ENCODE measurements at regions not wholly inside any gene's neighbourhood (a gene's known extent, or its start where the extent isn't known, plus 50 kb on each side); places are given as distances from the start of the nearest gene placed in this dataset.
"Not testable (repeated sequence)": the region's sequence is repeated elsewhere in the genome, so short reads cannot be mapped to it uniquely, and the experiment has no call there.

DNA sequence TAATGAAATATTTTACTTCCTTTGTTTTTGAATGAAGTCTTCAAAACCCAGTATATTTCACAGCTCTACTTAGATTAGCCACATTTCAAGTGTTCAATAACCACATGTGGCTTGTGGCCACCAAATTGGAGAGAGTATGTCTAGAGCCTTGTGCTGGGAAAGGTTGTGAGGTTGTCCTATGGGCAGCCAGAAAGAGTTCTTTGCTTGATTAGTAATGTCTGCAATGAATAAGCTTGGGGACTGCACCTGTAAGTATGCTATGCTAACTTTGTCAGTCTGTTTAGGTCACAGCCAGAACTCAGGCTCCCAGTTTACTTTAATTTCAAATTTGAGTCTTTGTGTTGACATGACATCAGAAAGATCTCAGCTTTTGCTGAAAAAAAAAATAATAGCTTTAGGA, 294.9 kb upstream of the SOX14 start:
- DNase-seq = no peak

DNA sequence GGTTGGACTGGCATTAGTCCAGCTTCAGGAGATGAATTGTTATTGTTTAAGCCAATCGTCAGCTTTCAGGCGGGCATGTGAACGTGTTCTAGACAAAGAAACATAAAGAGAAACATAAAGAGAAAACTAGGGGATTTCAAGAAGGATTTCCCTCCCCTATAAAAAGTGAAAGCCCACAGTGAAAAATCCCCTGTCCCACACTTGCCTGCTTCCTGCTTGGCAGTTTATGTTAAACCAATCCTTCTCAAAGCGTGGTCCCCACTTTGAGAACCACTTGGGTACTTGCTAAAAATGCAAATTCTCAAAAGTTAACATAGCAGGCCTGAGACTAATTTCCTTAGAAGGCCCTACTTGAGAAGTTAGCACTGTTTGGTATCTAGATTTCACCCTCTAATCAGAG, 293.0 kb upstream of the SOX14 start:
- DNase-seq = no peak

DNA sequence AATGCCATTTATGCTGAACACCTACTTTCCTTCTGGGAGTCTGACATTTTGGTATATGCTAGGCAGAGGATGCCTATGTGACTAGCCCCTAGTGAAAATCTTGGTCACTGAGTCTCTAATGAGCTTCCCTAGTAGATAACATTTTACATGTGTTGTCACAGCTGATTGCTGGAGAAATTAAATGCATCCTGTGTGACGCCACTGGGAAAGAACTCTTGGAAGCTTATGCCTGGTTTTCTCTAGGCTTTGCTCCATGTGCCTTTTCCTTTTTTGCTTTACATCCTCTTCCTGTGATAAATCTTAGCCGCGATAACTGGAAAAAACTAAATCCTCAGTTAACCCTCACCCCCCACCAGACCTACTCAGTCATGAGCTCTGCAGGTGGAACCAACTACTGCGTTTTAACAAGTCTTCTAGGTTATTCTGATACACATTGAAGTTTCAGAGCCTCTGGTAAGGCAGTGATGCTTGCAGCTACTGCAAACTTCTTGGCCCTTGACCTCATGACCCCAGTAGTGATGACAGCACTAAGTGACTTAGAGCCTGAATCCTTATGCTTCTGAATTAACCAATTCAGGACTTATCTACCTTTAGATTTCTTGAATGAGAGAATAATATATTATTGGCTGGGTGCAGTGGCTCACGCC, 292.4 kb upstream of the SOX14 start:
- no peak for DNase-seq

DNA sequence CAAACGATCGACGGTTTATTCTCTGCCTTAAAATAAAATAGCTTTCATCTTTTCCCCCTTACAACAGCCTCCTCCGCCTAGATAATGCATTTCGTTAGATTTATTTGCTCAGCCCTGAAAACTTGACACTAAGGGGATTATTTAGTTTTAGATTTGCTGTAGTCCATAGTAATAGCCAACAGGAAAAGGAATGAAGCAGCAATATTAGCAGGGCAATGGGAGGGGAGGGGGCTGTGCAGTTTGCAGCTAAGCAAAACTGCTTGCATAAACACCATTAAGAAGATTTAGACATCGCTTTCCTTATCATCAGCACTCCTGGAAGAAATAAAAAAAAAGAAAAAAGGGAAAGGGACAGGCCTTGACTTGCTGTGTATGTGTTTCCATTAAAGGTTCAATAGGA, 286.5 kb upstream of the SOX14 start:
- no peak for DNase-seq

DNA sequence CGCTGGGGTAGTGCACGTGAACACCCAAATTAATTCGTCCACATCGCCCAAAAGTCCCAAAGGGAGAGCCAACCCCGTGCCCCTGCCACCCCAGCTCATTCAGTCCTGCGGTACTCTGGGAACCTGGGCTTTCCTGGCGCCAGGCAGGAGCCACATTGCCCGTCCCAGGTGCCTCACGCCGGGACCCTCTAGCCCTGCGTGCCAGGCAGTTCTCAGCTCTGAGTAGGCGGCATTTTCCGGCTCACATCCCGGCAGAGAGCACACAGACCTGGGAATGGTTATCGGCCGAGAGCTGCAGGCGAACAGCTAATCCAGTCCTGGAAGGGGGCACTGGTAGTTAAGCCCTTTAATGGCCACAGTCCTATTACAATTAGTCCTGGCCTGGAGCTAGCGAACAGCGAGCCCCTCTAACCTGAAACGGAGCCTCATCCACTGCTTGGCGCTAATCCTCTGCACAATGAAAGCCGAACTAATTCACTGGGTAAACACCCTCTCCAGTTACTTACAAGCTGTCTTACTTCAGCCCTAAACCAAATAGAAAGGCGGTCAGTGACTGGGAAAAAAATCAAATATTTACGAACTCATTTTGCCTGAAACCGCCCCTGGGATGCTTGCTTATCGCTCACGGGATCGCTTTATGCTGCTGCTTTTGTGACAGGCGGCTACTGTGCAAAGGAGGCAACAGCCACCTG, 254.6 kb upstream of the SOX14 start:
- DNase-seq = no peak

DNA sequence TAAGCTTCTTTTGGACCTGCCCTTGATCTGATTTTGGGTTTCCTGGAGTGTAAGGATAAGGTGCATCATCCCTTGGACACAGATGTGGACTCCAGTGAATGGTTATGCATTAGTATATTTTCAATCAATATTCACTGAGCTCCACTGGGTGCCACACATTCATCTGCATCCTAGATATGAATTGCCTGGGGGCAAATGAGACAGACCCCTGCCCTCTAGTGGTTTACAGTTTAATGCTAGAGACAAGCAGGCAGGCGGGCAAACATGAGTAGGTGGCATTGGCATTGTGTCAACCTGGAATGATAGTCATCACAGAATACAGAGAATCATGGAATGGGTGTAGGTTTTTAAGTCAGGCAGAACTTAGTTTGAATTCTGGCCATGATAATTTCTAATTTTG, 252.5 kb upstream of the SOX14 start:
- DNase-seq = no peak

DNA sequence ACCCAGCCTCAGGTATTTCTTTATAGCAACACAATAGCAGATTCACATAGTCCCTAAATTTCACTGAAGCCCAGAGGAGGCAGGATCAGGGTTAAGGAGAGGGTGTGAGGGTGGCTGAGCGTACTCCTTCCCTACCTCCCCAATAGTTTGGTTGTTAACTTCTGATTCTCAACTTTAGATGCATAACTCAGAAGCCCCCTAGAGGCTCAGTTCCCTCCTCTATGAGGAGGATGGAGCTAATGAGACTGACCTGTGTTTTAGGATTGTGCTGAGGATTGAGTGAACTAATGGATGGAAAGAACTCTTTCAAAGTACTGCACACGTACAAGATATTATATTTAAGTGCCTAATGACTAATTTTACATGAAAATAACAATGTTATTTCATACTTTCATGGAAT, 249.3 kb upstream of the SOX14 start:
- DNase-seq = no peak

DNA sequence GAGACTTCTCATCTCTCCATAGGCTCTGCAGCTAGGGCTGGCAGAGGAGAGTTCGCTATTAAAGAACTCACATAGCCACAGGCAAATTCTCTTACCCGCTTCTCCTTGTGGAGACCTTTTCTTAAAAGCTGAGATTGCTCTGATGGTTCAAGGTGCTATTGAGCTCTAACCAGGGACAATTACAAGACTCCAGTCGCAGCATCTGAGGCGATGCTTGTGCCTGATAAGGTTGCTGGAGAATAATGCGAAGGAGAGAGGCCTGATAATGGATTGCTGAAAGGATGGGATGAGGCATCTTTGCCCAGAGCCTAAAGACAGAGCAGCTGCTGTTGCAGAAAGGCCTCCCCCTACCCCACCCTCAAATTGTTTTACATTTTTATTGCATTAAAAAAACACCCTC, 244.5 kb upstream of the SOX14 start:
- DNase-seq = no peak

DNA sequence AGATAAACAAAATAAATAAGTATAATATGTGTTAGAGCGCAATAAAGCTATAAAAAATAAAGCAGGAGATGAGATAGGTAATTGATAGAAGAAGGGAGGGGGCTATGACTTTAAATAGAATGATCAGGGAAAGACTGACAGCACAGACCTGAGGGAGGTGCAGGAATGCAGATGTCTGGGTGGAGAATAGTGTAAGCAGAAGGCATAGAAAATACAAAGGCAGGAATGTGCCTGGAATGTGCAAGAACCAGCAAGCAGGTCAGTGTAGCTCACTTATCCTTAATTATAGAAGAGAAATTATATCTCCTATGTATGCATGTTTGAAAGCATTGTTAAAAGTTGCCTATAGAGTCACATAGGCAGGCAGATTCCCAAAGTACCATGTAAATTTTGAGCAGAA, 239.4 kb upstream of the SOX14 start:
- no peak for DNase-seq

DNA sequence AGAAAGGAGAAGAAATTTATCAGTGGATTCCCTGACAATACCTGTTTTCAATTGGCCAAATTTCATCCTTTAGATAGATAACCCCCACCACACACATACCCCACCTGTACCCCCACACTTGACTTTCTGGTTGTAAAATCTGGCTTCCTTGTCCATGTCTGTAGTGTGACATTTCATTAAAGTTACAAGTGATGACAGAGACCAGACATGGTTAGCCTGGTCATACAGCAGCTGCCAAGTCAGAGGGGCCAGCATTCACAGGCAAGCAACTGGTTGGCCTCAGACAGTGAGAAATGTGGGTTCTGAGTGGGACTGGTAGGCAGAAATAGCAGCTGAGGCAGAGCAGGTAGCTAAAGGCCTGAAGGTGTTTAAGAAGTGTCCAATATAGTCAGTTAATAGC, 238.6 kb upstream of the SOX14 start:
- no peak for DNase-seq

DNA sequence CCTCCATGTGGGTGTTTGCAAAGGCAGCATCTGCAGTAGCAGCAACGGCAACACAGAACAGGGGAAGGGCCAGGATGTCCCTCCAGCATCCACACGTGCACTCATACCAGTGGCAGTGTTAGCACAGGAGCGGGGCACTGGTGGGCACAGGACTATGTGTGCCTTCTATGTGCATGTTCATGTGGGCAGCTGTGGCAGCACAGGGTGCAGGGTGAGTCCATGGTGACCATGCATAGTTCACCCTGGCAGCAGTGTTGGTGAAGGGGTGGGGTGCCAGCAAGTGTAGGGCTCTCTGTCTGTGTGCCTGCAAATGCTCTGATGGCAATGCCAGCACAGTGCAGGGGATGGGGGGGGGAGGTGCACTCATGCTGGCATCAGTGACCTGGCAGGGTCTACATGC, 222.1 kb upstream of the SOX14 start:
- DNase-seq = no peak

DNA sequence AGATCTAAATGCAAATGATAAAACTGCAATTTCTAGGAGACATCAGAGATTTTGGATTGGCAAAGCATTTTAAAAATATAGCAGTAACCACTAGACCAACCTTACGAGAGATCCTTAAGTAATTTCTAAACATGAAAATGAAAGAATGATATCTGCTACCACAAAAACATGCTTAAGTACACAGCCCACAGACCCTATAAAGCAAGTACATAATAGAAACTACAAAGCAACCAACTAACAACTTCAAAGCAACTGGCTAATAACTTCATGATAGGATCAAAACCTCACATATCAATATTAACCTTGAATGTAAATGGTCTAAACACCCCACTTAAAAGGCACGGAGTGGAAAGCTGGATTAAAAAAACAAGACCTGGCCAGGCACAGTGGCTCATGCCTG, 209.9 kb upstream of the SOX14 start:
- no peak for DNase-seq

DNA sequence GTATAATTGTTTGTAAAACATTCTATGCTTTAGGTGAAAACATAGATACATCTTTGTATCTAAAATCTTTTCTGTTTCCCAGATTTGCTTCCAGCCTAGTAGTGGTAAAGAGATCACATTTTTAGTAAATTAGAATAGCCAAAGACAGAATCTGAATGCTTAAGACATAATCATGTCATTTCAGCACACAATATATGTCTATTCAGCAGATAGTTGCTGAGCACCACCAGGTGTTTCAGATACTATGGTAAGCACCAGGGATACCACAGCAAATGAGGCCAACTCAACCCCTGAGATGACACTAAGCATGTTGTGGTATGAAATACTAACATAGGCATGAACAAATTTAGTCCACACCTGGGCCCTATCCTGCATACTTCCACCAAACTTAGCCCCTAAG, 195.2 kb upstream of the SOX14 start:
- no peak for DNase-seq

DNA sequence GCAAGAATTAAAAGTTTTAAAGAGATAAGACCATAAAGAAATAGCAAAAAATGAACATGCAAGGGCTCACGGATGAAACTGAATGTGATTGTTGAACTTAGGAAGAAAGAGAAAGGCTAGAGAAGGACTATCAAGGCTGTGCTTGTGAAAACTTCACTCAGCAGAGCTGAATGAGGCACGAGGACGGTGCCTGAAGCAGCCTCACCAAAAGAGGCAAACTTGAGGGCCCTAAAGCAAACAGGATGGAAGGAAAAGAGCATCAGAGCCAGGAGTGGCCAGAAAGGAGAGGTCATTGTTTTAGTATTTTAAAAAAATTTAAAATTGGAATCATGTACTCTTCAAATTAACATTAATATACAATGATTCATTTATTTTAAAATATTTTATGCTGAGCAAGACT, 191.2 kb upstream of the SOX14 start:
- DNase-seq = no peak

DNA sequence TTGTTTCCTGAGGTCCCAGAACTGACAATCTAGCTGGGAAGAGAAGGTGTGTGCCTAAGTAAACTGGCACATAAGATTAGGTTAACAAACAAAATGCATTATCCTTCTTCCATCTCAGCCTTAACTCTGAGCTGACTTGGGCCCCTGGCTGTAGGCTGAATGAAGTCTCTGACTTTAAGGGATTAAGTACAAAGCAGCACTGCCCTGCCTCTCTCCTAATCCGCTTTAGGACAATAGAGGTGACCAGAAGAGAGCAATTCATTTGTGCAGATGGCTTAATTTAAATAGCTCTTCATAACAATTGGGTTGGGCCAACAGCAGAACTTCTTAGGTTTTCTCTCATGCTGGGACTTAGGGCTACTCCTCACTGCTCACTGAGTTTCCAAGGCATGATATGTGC, 181.6 kb upstream of the SOX14 start:
- DNase-seq = no peak

DNA sequence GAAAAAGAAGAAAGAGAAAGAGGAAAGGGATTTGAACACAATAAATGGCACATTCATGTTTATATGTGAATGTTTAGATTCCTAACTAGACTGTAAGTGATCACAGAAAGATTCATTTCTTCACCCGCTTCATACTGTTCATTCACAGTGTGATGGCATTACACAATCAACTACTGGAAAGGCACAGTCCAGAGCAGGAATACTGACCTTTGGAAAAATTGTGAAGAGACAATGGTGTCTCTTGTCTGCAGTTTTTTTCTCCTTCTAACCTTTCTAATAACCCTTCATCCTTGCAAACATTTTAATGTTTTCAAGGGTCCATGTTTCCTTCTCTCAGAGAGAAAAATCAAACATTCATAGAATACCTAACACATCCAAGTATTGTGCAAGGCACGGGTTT, 180.9 kb upstream of the SOX14 start:
- no peak for DNase-seq

DNA sequence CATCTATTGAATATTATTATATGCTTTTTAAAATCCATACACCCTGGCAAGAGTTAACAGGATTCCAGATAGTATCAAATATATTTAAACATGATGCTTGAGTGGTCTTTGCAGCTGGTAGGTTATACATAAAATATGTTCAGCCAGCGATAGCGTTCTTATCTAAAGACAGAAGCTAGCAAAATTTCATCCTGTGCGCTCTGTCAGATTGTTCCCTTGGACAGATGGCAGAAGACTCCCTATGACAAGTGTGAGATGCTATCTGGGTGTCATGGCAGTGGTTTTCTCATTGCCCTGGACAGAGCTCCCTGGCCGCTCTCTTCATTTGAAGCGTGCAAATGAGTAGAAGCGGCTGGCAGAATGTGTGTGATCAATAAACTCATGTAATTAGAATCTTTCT, 175.2 kb upstream of the SOX14 start:
- no peak for DNase-seq

DNA sequence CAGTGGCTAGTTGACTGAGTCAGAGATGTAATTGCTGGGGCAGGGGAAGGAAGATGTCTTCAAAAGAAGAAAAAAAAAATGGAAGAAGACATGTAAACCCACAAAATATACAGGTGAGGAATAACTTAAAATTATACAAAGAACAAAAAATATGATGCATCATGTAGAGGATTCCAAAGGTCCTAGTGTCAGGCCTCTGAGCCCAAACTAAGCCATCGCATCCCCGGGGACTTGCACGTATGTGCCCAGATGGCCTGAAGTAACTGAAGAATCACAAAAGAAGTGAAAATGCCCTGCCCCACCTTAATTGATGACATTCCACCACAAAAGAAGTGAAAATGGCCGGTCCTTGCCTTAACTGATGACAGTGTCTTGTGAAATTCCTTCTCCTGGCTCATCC, 168.7 kb upstream of the SOX14 start:
- DNase-seq = not testable (repeated sequence)

DNA sequence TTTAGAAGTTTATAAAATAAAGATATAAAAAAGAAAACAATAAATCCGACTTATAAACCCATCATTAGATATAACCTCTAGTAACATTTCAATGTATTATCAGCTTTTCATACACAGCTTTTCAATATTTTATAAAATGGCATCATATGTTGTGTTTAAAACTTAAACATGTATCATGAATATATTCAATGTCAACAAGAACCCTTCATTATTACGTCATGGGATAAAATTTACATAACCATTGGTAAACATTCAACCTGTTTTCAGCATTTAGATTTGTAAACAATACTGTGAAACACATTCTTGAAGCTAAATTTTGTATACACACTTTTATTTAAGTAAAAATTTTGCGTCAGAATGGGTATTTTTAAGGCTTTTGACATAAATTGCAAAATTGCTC, 153.4 kb upstream of the SOX14 start:
- DNase-seq = no peak

DNA sequence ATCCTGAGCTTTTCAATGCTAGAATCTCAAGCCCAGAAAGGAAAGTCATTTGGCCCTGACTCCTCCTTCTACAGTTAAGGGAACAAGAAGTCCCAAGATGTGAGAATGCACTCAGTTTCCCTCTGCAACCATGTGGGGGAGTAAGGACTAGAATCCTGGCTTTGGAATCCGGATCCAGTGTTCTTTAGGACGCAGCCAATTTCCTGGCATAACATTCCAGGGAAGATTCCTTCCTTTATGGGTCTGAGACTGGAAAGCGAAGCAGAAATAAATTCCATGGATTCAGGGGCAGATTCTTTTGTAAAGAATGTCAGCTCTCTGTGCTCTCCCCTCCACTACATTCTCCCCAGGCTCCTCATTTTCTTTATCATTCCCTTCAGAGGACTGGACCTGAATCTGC, 151.8 kb upstream of the SOX14 start:
- no peak for DNase-seq

DNA sequence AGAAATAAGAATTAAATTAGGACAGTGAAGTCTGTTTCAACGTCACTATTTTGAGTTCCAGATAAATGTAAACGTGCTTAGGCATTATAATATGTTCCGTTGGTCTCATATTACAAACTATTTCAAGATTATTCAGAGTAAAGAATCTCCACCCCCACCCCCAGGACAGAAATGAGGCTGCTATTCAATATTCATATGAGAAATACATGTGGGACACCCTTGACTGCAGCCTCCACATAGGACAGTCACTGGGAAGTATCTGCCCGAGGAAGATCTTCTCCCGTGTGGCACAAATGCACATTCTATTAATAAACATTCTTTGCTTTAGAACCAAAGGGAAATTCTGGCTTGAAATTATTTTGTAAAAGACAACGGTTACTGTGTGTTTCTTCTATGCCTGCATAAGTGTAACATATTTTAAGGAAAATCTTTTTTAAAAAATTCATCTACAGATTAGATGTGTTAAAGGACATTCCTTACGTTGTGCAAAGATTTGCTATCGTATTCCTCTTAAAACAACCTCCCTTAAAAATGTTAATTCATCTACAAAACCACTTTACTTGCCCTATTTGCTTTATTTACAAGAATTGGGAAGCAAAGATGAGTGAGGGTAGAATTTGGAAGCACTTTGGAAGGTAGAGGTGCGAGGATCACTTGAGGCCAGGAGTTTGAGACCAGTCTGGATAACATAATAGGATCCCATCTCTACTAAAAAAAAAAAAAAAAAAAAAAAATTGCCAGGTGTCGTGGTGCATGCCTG, 148.3 kb upstream of the SOX14 start:
- no peak for DNase-seq

DNA sequence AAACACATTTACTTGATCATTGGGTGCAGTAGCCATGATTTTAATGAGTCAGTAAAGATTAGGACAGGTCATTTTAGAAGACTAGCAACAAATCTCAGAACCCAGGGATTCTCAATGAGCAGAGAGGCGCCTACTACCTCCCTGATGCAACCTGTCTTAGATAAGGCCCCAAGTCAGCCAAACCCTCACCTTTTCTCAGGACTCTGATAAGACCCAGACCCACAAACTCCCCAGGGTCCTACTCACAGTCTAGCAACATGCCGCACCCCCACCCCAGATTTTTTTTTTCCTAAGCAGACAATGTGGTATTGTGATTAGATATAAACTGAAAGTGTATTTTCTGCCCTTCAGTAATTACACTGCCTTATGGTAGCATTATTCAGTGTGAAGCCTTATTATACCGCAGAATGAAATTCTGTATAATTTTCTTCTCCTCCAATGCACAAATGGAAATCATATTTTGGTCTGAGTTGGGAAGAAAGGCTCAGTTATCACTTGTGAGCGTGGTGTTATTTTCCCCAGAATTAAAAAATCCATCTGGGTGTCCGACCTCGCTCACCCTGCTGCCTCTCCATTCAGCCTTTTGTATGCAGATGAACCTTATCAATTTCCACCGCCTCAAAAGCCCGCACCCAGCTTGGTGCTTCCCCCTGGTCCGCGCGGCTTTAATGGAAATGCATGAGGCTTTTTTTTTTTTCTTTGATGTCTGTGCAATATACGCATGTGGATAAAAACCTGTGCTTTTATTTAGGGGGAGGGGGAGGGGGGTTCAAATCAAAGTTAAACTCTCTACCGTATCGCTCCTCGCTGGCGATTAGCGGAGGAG, 122.0 kb upstream of the SOX14 start:
- no peak for DNase-seq

DNA sequence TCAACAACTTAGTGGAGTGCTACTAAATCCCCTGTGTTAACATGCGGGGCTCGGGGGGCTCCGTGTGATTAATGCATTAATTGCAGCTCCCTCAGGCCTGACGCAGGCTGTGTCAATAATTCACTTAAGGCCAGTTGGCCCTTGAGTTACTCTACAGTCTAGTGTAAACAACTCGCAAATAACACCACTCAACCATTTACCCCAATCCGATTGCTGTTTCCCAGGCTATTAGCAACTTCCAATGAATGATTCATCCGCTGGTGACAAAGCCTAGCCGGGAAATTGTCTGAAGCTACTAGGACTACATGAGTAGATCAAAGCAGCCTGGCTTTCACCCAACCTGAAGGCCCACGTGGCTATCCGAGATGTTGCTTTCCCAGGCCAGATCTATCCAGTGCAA, 121.3 kb upstream of the SOX14 start:
- no peak for DNase-seq

DNA sequence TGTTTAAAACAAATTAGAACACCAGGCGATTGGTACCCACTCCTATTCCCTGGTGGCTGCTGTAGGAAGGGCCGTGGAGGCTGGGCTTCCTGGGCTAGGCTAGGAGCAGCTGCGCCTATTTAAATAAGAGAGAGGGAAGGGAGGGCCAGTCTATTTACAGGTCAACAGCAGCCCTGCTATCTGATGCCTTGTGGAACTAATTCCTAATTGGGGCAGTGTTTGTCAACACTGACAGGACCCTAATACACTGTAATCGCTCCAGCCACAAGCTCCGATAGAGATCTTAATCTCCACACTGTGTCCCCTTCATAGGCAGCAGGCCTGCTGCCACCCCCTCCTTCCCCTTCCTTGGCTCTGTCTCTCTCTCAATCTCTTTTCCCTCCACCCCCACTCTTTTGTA, 116.9 kb upstream of the SOX14 start:
- no peak for DNase-seq
